ENCODE measurements at regions not wholly inside any gene's neighbourhood (a gene's known extent, or its start where the extent isn't known, plus 50 kb on each side); places are given as distances from the start of the nearest gene placed in this dataset.

DNA sequence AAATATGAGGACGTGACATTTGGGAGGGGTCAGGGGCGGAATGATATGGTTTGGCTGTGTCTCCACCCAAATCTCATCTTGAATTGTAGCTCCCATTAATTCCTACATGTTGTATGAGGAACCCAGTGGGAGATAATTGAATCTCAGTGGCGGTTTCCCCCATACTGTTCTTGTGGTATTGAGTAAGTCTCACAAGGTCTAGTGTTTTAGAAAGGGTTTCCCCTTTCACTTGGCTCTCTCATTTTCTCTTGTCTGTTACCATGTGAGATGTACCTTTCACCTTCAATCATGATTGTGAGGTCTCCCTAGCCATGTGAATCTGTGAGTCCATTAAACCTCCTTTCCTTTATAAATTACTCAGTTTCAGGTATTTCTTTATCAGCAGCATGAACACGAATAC lies 663.6 kb upstream of the CHRM3 start:
- no peaks in the 10 kb centered on the region for H3K79me2 ChIP-seq (ENCODE audit: insufficient read depth, low read length)
- ChIA-PET POLR2A (no interaction called here), CTCF (ENCODE audit: low intra/inter-chr PET ratio, low total read pairs) (no interaction called here)
- no peak overlapping the region for H3K4me3 ChIP-seq (replicated peaks in 1 of 3; ENCODE audit: insufficient read depth in 1 of 3, low read depth in 2 of 3, low read length in 3 of 3)
- in situ Hi-C loops (cut with HindIII; ENCODE audit: extremely low pct_ligation_motif_present, low pct_unique_long_range_greater_than_20kb) (no loop called here), intact Hi-C loops (cut with micrococcal nuclease; ENCODE audit: unreplicated experiment) (no loop called here)
- TF ChIP-seq ZNF674 (CRISPR knock-in tag; IDR thresholded peaks at IDR 0.05; ENCODE audit: low read depth) (no peak), GATA4 (IDR thresholded peaks at IDR 0.05; ENCODE audit: borderline replicate concordance, low read depth) (no peak), ZNF3 (CRISPR knock-in tag; IDR thresholded peaks at IDR 0.05) (no peak)
- no peak overlapping the region for H2AFZ ChIP-seq (ENCODE audit: low read length)
- H3K9ac ChIP-seq (ENCODE audit: insufficient read depth, low read depth, low read length) = no peak overlapping the region
- WGBS (ENCODE audit: low lambda C conversion rate) = 3% methylated on average over 4 of the region's 4 CpGs
- H3K4me1 ChIP-seq (ENCODE audit: insufficient read depth, low read length) = no peaks in the 10 kb centered on the region
- DNase-seq (ENCODE audit: low spot score) (no peak), FAIRE-seq (no peak), ATAC-seq (no peak)
- no peak overlapping the region for H3K27ac ChIP-seq (ENCODE audit: extremely low read length, insufficient read depth, low read length)
- no peaks in the 10 kb centered on the region for H3K27me3 ChIP-seq (ENCODE audit: control insufficient read depth in 1 of 2, insufficient read depth in 2 of 2, low read length in 2 of 2)
- H4K20me1 ChIP-seq (ENCODE audit: insufficient read depth, low read length) = no peaks in the 10 kb centered on the region
- no peaks in the 10 kb centered on the region for H3K36me3 ChIP-seq (replicated peaks in 1 of 2; ENCODE audit: control insufficient read depth in 1 of 2, insufficient read depth in 2 of 2, low read length in 2 of 2)
- H3K9me3 ChIP-seq (ENCODE audit: low read length) = peaks cover 93% of the 10 kb centered on the region
- no peak overlapping the region for H3K4me2 ChIP-seq (ENCODE audit: low read depth, low read length)
- no TSS peak for BruUV-seq (replicated peaks)

DNA sequence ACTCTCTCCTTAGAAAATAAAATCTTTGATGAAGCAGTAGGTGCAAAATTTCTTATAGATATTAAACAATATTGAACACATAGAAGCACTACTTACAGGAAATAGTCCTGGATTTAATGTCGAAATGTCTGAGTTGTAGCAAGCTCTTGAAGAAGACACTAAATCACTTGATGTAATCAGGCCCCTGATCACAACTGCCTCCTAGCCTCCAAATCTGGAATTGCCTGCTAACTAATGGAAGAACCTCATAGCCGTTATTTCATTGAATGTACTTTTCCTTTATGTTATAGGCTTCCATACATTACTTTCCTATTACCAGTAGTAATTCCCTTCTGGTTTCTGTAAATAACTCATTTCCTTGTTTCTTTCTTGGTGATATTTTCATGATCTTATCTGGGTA lies 675.7 kb upstream of the CHRM3 start:
- WGBS (ENCODE audit: low lambda C conversion rate) = 2% methylated on average over 2 of the region's 2 CpGs
- FAIRE-seq (no peak), DNase-seq (ENCODE audit: low spot score) (no peak), ATAC-seq (no peak)
- H3K27ac ChIP-seq (ENCODE audit: extremely low read length, insufficient read depth, low read length) = no peak overlapping the region
- no TSS peak for BruUV-seq (replicated peaks)
- in situ Hi-C loops (cut with HindIII; ENCODE audit: extremely low pct_ligation_motif_present, low pct_unique_long_range_greater_than_20kb) = no loop called here
- no peak overlapping the region for H3K4me2 ChIP-seq (ENCODE audit: low read depth, low read length)
- H2AFZ ChIP-seq (ENCODE audit: low read length) = no peak overlapping the region
- H3K9me3 ChIP-seq (ENCODE audit: low read length) = peaks cover 87% of the 10 kb centered on the region
- H3K36me3 ChIP-seq (replicated peaks in 1 of 2; ENCODE audit: control insufficient read depth in 1 of 2, insufficient read depth in 2 of 2, low read length in 2 of 2) = no peaks in the 10 kb centered on the region
- no peak overlapping the region for H3K9ac ChIP-seq (ENCODE audit: insufficient read depth, low read depth, low read length)
- no peaks in the 10 kb centered on the region for H3K27me3 ChIP-seq (ENCODE audit: control insufficient read depth in 1 of 2, insufficient read depth in 2 of 2, low read length in 2 of 2)
- TF ChIP-seq NKX3-1 (CRISPR knock-in tag; IDR thresholded peaks at IDR 0.05) = no peak
- TF ChIP-seq, protein P1, sequence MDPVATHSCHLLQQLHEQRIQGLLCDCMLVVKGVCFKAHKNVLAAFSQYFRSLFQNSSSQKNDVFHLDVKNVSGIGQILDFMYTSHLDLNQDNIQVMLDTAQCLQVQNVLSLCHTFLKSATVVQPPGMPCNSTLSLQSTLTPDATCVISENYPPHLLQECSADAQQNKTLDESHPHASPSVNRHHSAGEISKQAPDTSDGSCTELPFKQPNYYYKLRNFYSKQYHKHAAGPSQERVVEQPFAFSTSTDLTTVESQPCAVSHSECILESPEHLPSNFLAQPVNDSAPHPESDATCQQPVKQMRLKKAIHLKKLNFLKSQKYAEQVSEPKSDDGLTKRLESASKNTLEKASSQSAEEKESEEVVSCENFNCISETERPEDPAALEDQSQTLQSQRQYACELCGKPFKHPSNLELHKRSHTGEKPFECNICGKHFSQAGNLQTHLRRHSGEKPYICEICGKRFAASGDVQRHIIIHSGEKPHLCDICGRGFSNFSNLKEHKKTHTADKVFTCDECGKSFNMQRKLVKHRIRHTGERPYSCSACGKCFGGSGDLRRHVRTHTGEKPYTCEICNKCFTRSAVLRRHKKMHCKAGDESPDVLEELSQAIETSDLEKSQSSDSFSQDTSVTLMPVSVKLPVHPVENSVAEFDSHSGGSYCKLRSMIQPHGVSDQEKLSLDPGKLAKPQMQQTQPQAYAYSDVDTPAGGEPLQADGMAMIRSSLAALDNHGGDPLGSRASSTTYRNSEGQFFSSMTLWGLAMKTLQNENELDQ (CRISPR knock-in tag; IDR thresholded peaks at IDR 0.05; ENCODE audit: borderline replicate concordance) = no peak
- TF ChIP-seq KDM2A (CRISPR knock-in tag; IDR thresholded peaks at IDR 0.05; ENCODE audit: borderline replicate concordance, low read depth) = no peak
- TF ChIP-seq ZBTB38 (CRISPR knock-in tag; IDR thresholded peaks at IDR 0.05) = no peak
- TF ChIP-seq AHR (CRISPR knock-in tag; IDR thresholded peaks at IDR 0.05) = no peak
- TF ChIP-seq NFIC (IDR thresholded peaks at IDR 0.05; ENCODE audit: low read length) = no peak
- no peak for TF ChIP-seq ZFP36L2 (CRISPR knock-in tag; IDR thresholded peaks at IDR 0.05)
- TF ChIP-seq PHF5A (CRISPR knock-in tag; IDR thresholded peaks at IDR 0.05; ENCODE audit: low read depth, unreplicated experiment) = no peak
- no peak for TF ChIP-seq ONECUT2 (CRISPR knock-in tag; IDR thresholded peaks at IDR 0.05)
- no peak for TF ChIP-seq RBM39 (IDR thresholded peaks at IDR 0.05; ENCODE audit: low read depth, low read length, poor library complexity, severe bottlenecking)
- TF ChIP-seq TARDBP (CRISPR knock-in tag; IDR thresholded peaks at IDR 0.05) = no peak
- POLR2A ChIA-PET = no interaction called here
- H3K79me2 ChIP-seq (ENCODE audit: insufficient read depth, low read length) = no peaks in the 10 kb centered on the region
- H4K20me1 ChIP-seq (ENCODE audit: insufficient read depth, low read length) = no peaks in the 10 kb centered on the region
- intact Hi-C loops (cut with micrococcal nuclease; ENCODE audit: unreplicated experiment) = no loop called here
- H3K4me1 ChIP-seq (ENCODE audit: insufficient read depth, low read length) = no peaks in the 10 kb centered on the region
- no peak overlapping the region for H3K4me3 ChIP-seq (replicated peaks in 1 of 3; ENCODE audit: insufficient read depth in 1 of 3, low read depth in 2 of 3, low read length in 3 of 3)
- CTCF ChIA-PET (ENCODE audit: low intra/inter-chr PET ratio, low total read pairs) = no interaction called here
